Tibial nerve (tissue), 4 donors: ENCODE measurements at regions not wholly inside any gene's neighbourhood (a gene's known extent, or its start where the extent isn't known, plus 50 kb on each side); places are given as distances from the start of the nearest gene placed in this dataset.

Experiments used
- DNase-seq, 2 donors: peaks; one replicate each; pipeline ENCODE4 v3.0.0-alpha.2; 2019; ENCODE audit warnings: low spot score in 2 of 2
- H3K27ac ChIP-seq, 4 donors: fragments of 200-600 bp; sonication (generic) in 3 of 4; one replicate each; pipeline ENCODE4 v1.5.1; 2017 to 2019; ENCODE audit warnings: mild to moderate bottlenecking in 1 of 4
- H3K27me3 ChIP-seq, 2 donors: fragments of 200-600 bp; sonication (generic) in 1 of 2; one replicate each; pipeline versions ENCODE4 v1.5.1 to v1.6.0; 2017 to 2019
- H3K36me3 ChIP-seq, 3 donors: fragments of 200-600 bp; sonication (generic); one replicate each; pipeline ENCODE4 v1.5.1; 2018 to 2019
- H3K4me1 ChIP-seq, 4 donors: fragments of 200-600 bp; sonication (generic) in 3 of 4; one replicate each; pipeline ENCODE4 v1.5.1; 2017 to 2019
- H3K4me3 ChIP-seq, 4 donors: fragments of 200-600 bp; sonication (generic) in 3 of 4; one replicate each; pipeline ENCODE4 v1.5.1; 2017 to 2019; ENCODE audit warnings: mild to moderate bottlenecking in 1 of 4, moderate library complexity in 1 of 4
- H3K9me3 ChIP-seq, 4 donors: fragments of 200-600 bp; sonication (generic) in 3 of 4; one replicate each; pipeline ENCODE4 v1.5.1; 2017 to 2019
- CTCF ChIP-seq, 5 experiments: fragments of 200-600 bp in 3 of 5; fragments of 450-650 bp in 2 of 5; sonication (generic) in 3 of 5; IDR thresholded peaks; one replicate each; pipeline ENCODE4 v1.5.1; 2016 to 2019; ENCODE audit warnings: antibody characterized with exemption in 5 of 5, mild to moderate bottlenecking in 3 of 5, moderate library complexity in 2 of 5
- EP300 ChIP-seq, 2 donors: sonication (generic); formaldehyde crosslinking; IDR thresholded peaks; one replicate each; pipeline ENCODE4 v1.6.1; 2017; ENCODE audit warnings: antibody characterized with exemption in 2 of 2, mild to moderate bottlenecking in 1 of 2
- POLR2A ChIP-seq, 2 donors: fragments of 450-650 bp; IDR thresholded peaks; one replicate each; pipeline ENCODE4 v1.6.1; 2017; ENCODE audit warnings: antibody characterized with exemption in 2 of 2, mild to moderate bottlenecking in 2 of 2, moderate library complexity in 2 of 2
- WGBS, 2 donors: methylation state at CpG; one replicate each; pipeline ENCODE4 v1.1.5; 2018; 5-methylcytosine and 5-hydroxymethylcytosine counted together

DNA sequence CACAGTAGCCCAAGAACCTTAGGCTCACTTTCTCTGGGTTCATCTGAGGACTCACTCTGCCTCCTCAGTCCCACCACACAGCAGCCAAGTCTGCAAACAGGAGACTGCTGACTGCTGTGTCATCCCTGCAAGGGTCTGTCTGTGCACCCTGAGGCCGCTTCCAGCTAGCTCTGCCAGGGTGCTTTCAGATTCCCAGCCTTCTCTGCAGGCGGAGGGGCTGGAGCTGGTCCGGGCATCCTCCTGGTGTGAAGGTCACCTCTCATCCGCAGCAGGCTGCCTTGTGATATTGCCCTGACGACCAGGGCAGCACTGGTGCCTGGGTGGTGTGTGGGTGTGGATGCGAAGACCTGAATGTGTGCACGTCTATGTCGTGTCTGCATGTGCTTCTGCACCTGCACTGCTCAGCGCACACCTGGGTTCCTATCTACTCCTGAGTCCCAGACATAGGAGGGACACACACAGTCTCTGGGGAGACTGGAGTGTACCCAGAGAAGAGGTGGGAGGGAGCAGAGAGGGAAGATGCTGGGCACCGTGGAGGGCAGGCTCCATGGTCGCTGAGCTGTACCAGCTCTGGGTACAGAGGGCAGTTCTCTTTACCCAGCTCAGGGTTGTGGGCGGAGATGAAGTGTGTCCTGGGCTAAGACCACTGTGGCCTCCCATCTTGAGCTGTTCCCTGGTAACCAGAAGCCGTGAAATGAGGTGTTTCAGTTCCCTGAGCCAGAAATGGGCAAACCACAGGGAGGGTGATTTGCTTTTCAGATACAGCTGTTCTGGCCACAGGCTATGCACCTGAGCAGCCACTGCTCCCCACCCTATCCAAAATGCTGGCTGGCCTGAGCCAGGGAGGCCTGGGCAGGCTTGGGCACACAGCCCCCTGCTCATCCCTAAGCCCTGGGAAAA is 160.9 kb upstream of the CSF3R start:
- Histone ChIP-seq H3K27ac (no peak overlapping the region), H3K4me3 (no peak overlapping the region), H3K27me3 (no peaks in the 10 kb centered on the region), H3K9me3 (no peaks in the 10 kb centered on the region), H3K4me1 (no peaks in the 10 kb centered on the region), H3K36me3 (no peaks in the 10 kb centered on the region)
- DNase-seq = no peak
- TF ChIP-seq EP300 (IDR thresholded peaks at IDR 0.05) (no peak), POLR2A (IDR thresholded peaks at IDR 0.05) (no peak)
- 81% methylated on average over 13 of the region's 13 CpGs for WGBS, 2 donors

GRCh38 chr1:36642802-36643201 is 160.1 kb upstream of the CSF3R start:
- Histone ChIP-seq H3K9me3 (no peaks in the 10 kb centered on the region), H3K36me3 (no peaks in the 10 kb centered on the region), H3K27me3 (no peaks in the 10 kb centered on the region), H3K4me3 (no peak overlapping the region), H3K4me1 (no peaks in the 10 kb centered on the region), H3K27ac (no peak overlapping the region)
- TF ChIP-seq POLR2A (IDR thresholded peaks at IDR 0.05) = no peak
- TF ChIP-seq EP300 (IDR thresholded peaks at IDR 0.05) = no peak
- no peak for TF ChIP-seq CTCF (IDR thresholded peaks at IDR 0.05)
- 84 to 100% methylated on average over 2 of the region's 2 CpGs for WGBS, 2 donors
- no peak for DNase-seq

GRCh38 chr1:36641776-36642175 is 159.1 kb upstream of the CSF3R start:
- DNase-seq = no peak
- TF ChIP-seq EP300 (IDR thresholded peaks at IDR 0.05) = no peak
- no peak for TF ChIP-seq CTCF (IDR thresholded peaks at IDR 0.05)
- TF ChIP-seq POLR2A (IDR thresholded peaks at IDR 0.05) = no peak
- Histone ChIP-seq H3K36me3 (no peaks in the 10 kb centered on the region), H3K9me3 (no peaks in the 10 kb centered on the region), H3K27ac (no peak overlapping the region), H3K4me1 (no peaks in the 10 kb centered on the region), H3K27me3 (no peaks in the 10 kb centered on the region), H3K4me3 (no peak overlapping the region)
- 100% methylated on average over 1 of the region's 1 CpG for WGBS, 2 donors

DNA sequence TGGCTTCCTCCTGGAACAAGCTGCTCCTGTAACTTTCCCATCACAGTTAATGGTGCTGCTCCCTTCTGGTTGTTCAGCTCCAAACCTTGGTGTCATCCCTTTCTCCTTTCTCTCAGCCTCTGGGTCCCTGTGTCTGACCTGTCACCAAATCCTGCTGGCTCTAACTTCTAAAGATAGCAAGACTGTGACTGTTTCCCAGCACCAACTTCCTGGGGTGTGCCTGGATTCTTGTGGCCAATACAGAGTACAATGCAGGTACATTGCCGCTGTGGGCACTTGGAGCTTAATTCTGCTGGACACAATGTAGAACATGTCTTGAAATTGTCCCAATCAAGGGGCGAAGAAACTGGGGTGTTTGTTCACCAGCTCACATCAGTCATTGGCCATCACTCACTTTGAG is 156.7 kb upstream of the CSF3R start:
- TF ChIP-seq POLR2A (IDR thresholded peaks at IDR 0.05) (no peak), EP300 (IDR thresholded peaks at IDR 0.05) (no peak), CTCF (IDR thresholded peaks at IDR 0.05) (no peak)
- 89 to 100% methylated on average over 2 of the region's 2 CpGs for WGBS, 2 donors
- Histone ChIP-seq H3K27me3 (no peaks in the 10 kb centered on the region), H3K36me3 (no peaks in the 10 kb centered on the region), H3K4me3 (no peak overlapping the region), H3K9me3 (no peaks in the 10 kb centered on the region), H3K27ac (no peak overlapping the region), H3K4me1 (no peaks in the 10 kb centered on the region)
- DNase-seq = no peak

- 30 to 43% methylated on average over 3 of the region's 3 CpGs for WGBS, 2 donors
- H3K9me3 ChIP-seq = no peaks in the 10 kb centered on the region
- no peak for DNase-seq
- TF ChIP-seq CTCF (IDR thresholded peaks at IDR 0.05) = no peak
- TF ChIP-seq POLR2A (IDR thresholded peaks at IDR 0.05) = no peak
- TF ChIP-seq EP300 (IDR thresholded peaks at IDR 0.05) = no peak
- no peaks in the 10 kb centered on the region for H3K27me3 ChIP-seq
- no peaks in the 10 kb centered on the region for H3K4me1 ChIP-seq
- H3K4me3 ChIP-seq = no peak overlapping the region
- no peaks in the 10 kb centered on the region for H3K36me3 ChIP-seq
- no peak overlapping the region for H3K27ac ChIP-seq
These were observed 155.6 kb upstream of the CSF3R start for GRCh38 chr1:36638268-36638667.
